Right lobe of liver (tissue), 6 donors: ENCODE measurements at regions not wholly inside any gene's neighbourhood (a gene's known extent, or its start where the extent isn't known, plus 50 kb on each side); places are given as distances from the start of the nearest gene placed in this dataset.

ENCODE experiments used
- ATAC-seq, 4 donors: fragments of 200-7000 bp; cut with Tn5 transposase; one replicate each; pipeline ENCODE4 v1.9.1; 2020; ENCODE audit warnings: mild to moderate bottlenecking in 4 of 4, moderate library complexity in 4 of 4
- DNase-seq, 3 donors: peaks; one replicate each; pipeline ENCODE4 v3.0.0-alpha.2; 2020
- H3K27ac ChIP-seq, 3 donors: fragments of 200-600 bp; one replicate each; pipeline ENCODE4 v1.8.0; 2022
- H3K27me3 ChIP-seq, 2 donors: fragments of 200-600 bp; one replicate each; pipeline ENCODE4 v1.8.0; 2022
- H3K36me3 ChIP-seq, 4 donors: fragments of 200-600 bp; sonication (generic) in 1 of 4; one replicate each; pipeline versions ENCODE4 v1.5.1 to v1.8.0; 2017 to 2022; ENCODE audit warnings: control low read depth in 1 of 4
- H3K4me1 ChIP-seq, 4 donors: fragments of 200-600 bp; sonication (generic) in 1 of 4; one replicate each; pipeline versions ENCODE4 v1.5.1 to v1.8.0; 2017 to 2022; ENCODE audit warnings: control low read depth in 1 of 4
- H3K4me3 ChIP-seq, 3 donors: fragments of 200-600 bp; one replicate each; pipeline ENCODE4 v1.8.0; 2022
- H3K9me3 ChIP-seq, 4 donors: fragments of 200-600 bp; sonication (generic) in 1 of 4; one replicate each; pipeline versions ENCODE4 v1.5.1 to v1.8.0; 2017 to 2022; ENCODE audit warnings: control low read depth in 1 of 4
- POLR2A ChIP-seq: fragments of 450-650 bp; IDR thresholded peaks from one replicate; pipeline ENCODE4 v1.6.1; 2017; ENCODE audit warnings: antibody characterized with exemption, mild to moderate bottlenecking
- WGBS: methylation state at CpG from one replicate; pipeline ENCODE4 v1.1.6; 2018; ENCODE audit warnings: low coverage, low lambda C conversion rate; ENCODE audit not compliant: insufficient coverage; ENCODE audit errors: missing lambda C conversion rate; 5-methylcytosine and 5-hydroxymethylcytosine counted together
- intact Hi-C, 2 donors: fragments of 100-400 bp; cut with DNase I; formaldehyde crosslinking; loops; one replicate each; pipeline versions ENCODE4 v1.11.2 to v1.14.1; 2022
- TF ChIP-seq, protein P1 (sequence below), 4 donors: fragments of 200-600 bp in 3 of 4; fragments of 450-650 bp in 1 of 4; IDR thresholded peaks; one replicate each; pipeline versions ENCODE4 v1.5.1 to v1.8.0; 2016 to 2022; ENCODE audit warnings: antibody characterized with exemption in 4 of 4, mild to moderate bottlenecking in 2 of 4
- donor health status: DM: no; HTN: yes; CAD: no.
- donor health status: DM: no; HTN: no; CAD: no.
- donor health status: DM: no; HTN: no; CAD: no.
- donor health status: DM: no; HTN: yes; CAD: no.
- donor health status: DM: no; HTN: yes; CAD: no.

DNA sequence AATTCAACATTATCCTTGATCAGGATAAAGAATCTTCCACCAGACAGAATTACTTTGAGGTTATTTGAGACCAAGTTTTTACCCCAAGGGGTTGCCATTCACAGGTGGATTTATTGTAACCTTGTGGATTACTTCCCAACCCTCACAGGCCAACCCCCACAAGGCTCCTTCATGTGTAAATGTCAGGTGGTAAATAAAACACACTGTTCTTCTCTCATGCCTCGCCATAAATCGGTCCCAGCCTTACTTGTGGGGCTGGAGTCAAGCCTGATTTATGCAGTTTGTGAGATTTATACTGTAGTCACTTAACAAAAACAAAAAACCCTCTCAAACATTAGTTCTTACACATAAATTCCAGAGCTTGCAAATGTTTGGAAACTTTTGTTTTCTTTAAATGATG, 98.6 kb upstream of the IRX3 start:
- no peak overlapping the region for H3K4me3 ChIP-seq
- WGBS, result 58% methylated on average over 2 of the region's 2 CpGs
- ATAC-seq (no peak), DNase-seq (no peak)
- H3K9me3 ChIP-seq, result no peaks in the 10 kb centered on the region
- H3K27me3 ChIP-seq, result no peaks in the 10 kb centered on the region
- H3K4me1 ChIP-seq, result no peaks in the 10 kb centered on the region
- intact Hi-C loops, result no loop called here
- no peaks in the 10 kb centered on the region for H3K36me3 ChIP-seq
- H3K27ac ChIP-seq, result no peak overlapping the region
- no peak for TF ChIP-seq POLR2A
- TF ChIP-seq, protein P1, sequence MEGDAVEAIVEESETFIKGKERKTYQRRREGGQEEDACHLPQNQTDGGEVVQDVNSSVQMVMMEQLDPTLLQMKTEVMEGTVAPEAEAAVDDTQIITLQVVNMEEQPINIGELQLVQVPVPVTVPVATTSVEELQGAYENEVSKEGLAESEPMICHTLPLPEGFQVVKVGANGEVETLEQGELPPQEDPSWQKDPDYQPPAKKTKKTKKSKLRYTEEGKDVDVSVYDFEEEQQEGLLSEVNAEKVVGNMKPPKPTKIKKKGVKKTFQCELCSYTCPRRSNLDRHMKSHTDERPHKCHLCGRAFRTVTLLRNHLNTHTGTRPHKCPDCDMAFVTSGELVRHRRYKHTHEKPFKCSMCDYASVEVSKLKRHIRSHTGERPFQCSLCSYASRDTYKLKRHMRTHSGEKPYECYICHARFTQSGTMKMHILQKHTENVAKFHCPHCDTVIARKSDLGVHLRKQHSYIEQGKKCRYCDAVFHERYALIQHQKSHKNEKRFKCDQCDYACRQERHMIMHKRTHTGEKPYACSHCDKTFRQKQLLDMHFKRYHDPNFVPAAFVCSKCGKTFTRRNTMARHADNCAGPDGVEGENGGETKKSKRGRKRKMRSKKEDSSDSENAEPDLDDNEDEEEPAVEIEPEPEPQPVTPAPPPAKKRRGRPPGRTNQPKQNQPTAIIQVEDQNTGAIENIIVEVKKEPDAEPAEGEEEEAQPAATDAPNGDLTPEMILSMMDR (IDR thresholded peaks at IDR 0.05), result no peak

- Histone ChIP-seq H3K36me3 (no peaks in the 10 kb centered on the region), H3K4me1 (no peaks in the 10 kb centered on the region), H3K9me3 (no peaks in the 10 kb centered on the region), H3K4me3 (no peak overlapping the region), H3K27ac (no peak overlapping the region), H3K27me3 (no peaks in the 10 kb centered on the region)
- DNase-seq (no peak), ATAC-seq (no peak)
- TF ChIP-seq, protein P1 (IDR thresholded peaks at IDR 0.05), result no peak
- no peak for TF ChIP-seq POLR2A
- intact Hi-C loops, result no loop called here
- 76% methylated on average over 11 of the region's 12 CpGs for WGBS
Observed at GRCh38 chr16:54381601-54382313, 95.2 kb upstream of the IRX3 start.

GRCh38 chr16:54375071-54375470, 88.5 kb upstream of the IRX3 start:
- WGBS, result 53% methylated on average over 8 of the region's 8 CpGs
- TF ChIP-seq, protein P1 (IDR thresholded peaks at IDR 0.05), result no peak
- TF ChIP-seq POLR2A, result no peak
- Histone ChIP-seq H3K27ac (no peak overlapping the region), H3K27me3 (no peaks in the 10 kb centered on the region), H3K4me3 (no peak overlapping the region), H3K9me3 (no peaks in the 10 kb centered on the region), H3K36me3 (no peaks in the 10 kb centered on the region), H3K4me1 (no peaks in the 10 kb centered on the region)
- ATAC-seq (no peak), DNase-seq (no peak)
- intact Hi-C loops, result no loop called here

DNA sequence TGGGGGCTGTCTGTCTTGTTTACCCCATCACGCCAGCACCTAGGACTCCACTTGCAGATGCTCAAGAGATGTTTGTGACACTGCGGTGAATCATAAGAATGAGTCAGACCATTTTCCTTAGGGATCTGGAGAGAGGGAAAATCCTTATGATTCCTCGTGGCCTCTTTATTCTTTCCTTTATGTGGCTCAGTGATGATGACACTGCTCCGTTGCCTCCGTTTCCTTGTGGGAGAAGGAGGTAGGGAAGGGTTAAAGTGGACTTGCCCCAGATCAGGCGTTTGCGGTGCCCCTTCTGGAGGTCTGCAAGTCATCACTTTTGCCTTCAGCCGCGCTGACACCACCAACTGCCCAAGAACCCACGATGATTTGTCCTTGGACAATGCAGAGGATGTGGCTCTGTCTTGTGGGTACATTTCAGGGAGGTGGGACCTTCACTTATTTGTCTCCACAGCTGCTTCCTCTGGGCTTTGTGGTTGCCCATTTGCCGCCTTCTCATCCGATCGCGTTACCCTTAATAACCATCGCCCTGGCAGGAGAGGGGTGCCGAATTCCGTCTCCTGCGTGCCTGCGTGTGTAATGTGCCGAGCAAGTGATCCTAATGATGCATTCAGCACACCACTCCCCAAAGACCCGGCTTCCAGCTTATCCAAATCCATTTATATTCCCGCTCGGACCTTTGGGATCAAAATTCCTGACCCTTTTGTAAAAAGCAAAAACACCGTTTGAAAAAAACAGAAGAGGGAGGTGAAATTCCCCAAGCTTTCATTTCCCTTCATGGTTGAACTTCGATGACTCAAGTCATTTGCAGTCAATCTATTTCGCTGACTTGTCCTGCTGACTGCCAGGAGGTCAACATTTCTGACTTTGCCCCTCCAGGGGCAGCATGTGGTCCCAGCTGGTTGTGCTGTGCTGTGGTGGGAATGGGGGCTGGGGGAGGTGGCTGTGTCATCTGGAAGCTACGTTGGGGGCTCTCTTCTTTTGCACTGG, 87.2 kb upstream of the IRX3 start:
- WGBS, result 36% methylated on average over 22 of the region's 27 CpGs
- no peaks in the 10 kb centered on the region for H3K36me3 ChIP-seq
- H3K27ac ChIP-seq, result no peak overlapping the region
- intact Hi-C loops, result no loop called here
- DNase-seq (no peak), ATAC-seq (no peak)
- TF ChIP-seq, protein P1 (IDR thresholded peaks at IDR 0.05), result no peak
- no peak for TF ChIP-seq POLR2A
- H3K27me3 ChIP-seq, result no peaks in the 10 kb centered on the region
- H3K4me3 ChIP-seq, result no peak overlapping the region
- no peaks in the 10 kb centered on the region for H3K9me3 ChIP-seq
- H3K4me1 ChIP-seq, result no peaks in the 10 kb centered on the region
